HG03457 (cell line): ENCODE measurements at regions not wholly inside any gene's neighbourhood (a gene's known extent, or its start where the extent isn't known, plus 50 kb on each side); places are given as distances from the start of the nearest gene placed in this dataset.
"Not testable (repeated sequence)": the region's sequence is repeated elsewhere in the genome, so short reads cannot be mapped to it uniquely, and the experiment has no call there.

Experiments used
- ATAC-seq: cut with Tn5 transposase; IDR thresholded peaks from one replicate; pipeline ENCODE4 v1.9.1; 2021; ENCODE audit warnings: moderate number of reproducible peaks; ENCODE audit not compliant: unreplicated experiment

DNA sequence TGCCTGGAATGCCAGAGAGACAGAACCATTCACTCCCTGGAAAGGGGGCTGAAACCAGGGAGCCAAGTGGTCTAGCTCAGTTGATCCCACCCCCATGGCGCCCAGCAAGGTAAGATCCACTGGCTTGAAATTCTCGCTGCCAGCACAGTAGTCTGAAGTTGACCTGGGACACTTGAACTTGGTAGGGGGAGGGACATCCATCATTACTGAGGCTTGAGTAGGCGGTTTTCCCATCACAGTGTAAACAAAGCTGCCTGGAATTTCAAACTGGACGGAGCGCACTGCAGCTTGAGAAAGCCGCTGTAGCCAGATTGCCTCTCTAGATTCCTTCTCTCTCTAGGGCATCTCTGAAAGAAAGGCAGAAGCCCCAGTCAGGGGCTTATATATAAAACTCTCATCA, 310.7 kb upstream of the DPPA4 start:
- no peak for ATAC-seq

GRCh38 chr3:109656225-109656624, 318.9 kb upstream of the DPPA4 start:
- ATAC-seq: no peak

DNA sequence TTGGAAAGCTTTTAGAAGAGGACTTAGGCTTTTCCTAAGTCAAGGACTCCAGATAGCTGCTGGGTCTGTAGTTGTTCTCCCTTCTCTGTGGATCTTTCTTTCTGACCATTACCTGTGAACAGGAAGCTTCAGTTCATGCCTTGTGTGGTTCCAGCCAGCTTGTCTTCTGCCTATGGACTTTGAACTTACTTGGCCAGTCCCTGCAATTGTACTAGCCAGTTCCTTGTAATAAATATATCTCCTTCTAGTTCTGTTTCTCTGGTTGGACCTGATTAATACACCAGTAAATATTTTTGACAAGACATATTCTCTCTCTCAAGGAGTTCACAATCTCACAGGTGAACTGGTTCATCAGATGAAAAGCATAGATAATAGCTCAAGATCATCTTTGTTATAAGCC, 341.3 kb upstream of the DPPA4 start:
- no peak for ATAC-seq

DNA sequence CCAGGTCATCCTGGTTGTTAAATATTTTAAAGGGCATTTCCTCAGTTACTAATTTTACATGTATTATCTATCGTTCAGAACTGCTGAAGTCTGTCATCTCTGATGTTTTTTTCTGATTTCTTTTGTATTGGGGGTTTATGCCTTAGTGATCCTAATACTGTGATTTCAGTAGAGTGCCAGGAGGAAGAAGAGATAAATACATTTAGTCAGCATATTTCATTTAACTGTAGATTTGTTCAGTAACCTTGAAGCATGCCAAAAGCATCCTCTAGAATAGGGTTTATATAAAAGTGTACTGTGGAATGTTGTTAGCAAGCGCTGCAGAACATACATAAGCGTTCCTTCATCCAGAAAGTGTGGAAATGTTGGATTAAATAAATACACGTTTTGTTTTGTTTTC, 342.3 kb upstream of the DPPA4 start:
- no peak for ATAC-seq

GRCh38 chr3:109683746-109684145, 346.4 kb upstream of the DPPA4 start:
- ATAC-seq: no peak

- no peak for ATAC-seq
These were observed 348.0 kb upstream of the DPPA4 start for GRCh38 chr3:109685084-109686079.

- no peak for ATAC-seq
These were observed 350.3 kb upstream of the DPPA4 start for GRCh38 chr3:109687626-109688025.

DNA sequence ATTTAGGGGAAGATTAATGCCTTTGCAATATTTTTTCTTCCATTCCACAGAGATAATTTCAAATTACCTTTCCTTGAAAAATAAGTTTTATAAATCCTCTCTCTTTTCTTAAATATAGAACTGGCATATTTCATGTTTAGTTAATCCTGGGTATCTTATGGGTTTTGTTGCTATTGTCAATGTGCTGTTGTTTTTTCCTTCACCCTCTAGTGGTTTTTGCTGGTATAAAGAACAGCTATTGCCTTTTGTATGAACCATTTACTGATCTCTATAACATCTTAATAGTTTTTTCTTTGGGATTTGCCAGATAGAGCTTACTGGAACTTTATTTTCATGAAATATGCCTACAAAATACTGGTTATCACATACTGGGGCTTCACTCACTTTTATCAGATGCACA, 359.6 kb upstream of the DPPA4 start:
- ATAC-seq: no peak

DNA sequence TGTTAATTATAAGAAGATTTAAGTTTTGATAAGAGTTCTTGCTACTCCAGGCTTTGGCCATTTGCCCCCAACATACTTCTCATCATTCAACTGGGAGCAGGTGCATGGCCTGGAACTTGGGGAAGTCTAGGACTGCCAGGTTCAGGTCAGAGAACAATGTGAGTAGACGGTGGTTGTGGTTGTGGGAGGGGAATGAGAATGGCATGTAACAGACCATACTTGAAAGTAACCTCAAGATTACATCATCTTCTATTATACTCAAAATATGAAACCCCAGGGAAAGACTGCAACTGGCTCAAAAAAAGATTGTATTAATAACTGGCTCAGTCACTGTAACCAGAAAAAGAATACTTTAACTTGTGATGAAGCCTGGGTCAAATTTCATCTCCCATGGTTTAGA, 364.9 kb upstream of the DPPA4 start:
- peak; percentile 89 for ATAC-seq

- ATAC-seq: no peak
These were observed 365.6 kb upstream of the DPPA4 start for GRCh38 chr3:109702976-109703375.

- ATAC-seq: not testable (repeated sequence)
These were observed 367.8 kb upstream of the DPPA4 start for GRCh38 chr3:109705133-109705532.

- ATAC-seq: no peak
These were observed 370.3 kb upstream of the DPPA4 start for GRCh38 chr3:109707617-109708016.

- no peak for ATAC-seq
These were observed 375.9 kb upstream of the DPPA4 start for GRCh38 chr3:109713288-109713687.

DNA sequence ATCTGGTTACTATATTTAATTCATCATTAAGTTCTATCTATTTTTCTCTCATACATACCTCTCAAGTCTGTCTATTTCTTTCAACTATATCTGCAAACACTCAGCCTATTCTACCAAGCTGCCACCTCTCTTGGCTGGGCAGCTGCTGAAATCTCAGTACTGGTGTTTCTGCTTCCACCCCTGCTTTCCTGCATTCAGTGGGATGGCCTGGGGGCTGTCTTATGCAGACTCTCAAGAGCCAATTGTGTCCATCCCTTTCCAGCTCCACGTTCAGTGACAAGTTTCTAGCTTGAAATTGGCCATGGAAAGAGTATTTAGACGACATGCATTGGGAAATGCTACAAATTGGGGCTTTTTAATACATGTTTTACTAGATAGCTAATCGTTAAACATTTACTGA, 378.4 kb upstream of the DPPA4 start:
- no peak for ATAC-seq

DNA sequence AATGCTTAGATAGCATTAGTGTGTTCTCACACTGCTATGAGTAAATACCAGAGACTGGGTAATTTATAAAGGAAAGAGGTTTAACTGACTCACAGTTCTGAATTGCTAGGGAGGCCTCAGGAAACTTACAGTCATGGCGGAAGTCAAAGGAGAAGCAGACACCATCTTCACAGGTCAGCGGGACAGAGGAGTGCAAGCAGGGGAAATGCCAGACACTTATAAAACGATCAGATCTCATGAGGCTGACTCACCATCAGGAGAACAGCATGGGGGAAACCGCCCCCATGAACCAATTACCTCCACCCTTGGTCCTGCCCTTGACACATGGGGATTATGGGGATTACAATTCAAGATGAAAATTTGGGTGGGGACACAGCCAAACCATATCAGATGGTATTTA, 381.5 kb upstream of the DPPA4 start:
- no peak for ATAC-seq

DNA sequence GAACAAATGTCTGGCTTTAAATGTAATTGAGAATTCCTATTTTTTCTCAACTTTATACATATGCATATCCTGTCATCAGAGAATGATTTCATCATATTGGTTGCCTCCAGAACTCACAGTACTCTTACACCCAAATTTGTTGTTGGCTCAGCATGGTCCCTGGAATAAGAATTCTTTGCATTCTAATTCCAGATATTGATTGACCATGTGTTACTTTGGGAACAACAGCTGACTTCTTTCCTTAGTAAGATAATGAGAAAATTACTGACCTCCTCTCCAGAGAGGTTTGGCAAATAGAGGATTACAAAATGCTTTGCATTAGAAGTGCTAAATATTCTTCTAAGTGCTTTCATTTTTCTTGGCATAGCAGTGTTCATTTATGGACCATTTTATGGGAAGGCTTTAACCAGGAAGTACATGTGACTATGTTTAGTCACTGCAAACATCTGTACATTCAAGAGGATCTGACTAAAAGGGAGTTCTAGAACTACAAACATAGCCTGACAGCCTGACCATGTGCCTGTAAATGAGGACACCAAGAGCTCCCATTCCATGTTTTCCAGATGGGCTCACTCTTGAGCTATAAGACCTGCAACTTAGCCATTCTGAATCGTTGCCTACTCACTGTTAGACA, 391.6 kb upstream of the DPPA4 start:
- no peak for ATAC-seq

DNA sequence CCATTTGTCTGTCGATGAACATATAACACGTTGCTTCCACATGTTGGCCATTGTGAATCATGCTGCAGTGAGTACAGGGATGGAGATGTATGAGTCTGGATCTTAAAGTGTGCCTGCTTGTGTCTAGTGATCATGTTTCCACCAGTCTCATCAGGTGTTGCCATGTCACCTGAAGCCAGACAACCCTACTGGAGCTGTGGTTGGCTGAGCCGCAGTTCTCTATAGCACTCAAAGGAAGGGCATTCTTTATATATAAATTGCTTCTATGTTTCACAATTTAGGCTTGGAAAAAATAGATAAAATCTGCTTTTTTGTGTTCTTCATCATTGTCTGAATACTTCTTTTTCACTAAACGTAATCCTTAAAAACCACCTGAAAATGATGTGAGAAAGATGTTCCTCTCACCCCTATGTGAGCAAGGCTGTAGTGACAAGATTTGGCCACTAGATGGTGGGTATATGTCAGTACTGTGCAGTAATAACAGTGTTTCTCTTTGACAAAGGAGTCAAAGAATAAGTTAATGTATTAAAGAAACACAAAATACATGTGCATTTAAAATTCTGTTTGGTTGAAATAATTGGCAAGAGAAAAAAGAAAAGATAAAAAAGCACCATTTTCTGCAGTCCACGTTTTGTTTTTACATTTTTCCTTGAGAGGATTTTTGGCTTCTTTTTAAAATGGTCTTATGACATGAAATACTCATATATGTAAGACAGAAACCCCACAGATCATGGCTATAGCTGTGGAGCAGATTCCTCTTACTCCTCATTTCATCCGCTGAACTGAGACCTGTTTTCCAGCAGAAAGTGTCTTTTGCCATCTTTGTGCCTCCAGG, 394.5 kb upstream of the DPPA4 start:
- peak; percentile 80 for ATAC-seq

DNA sequence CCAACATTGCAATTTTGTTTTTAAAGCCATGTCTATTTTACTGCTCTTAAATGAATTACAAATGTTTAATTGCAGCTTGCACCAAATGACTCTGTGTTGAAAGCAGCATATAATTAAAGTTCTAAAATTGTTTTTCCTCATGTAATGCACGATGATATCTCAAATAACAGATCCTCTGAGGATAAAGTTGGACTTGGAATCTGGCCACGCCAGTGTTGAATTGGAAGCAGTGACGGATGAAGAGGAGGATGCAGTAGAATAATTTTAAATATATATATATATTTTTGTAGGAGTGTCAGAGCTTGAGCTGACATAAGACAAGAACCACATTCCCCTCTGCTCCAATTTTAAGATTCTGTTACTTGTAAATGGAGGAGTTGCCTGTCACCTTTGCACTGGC, 406.6 kb upstream of the DPPA4 start:
- ATAC-seq: no peak

GRCh38 chr3:109772520-109772919, 435.2 kb upstream of the DPPA4 start:
- ATAC-seq: no peak

DNA sequence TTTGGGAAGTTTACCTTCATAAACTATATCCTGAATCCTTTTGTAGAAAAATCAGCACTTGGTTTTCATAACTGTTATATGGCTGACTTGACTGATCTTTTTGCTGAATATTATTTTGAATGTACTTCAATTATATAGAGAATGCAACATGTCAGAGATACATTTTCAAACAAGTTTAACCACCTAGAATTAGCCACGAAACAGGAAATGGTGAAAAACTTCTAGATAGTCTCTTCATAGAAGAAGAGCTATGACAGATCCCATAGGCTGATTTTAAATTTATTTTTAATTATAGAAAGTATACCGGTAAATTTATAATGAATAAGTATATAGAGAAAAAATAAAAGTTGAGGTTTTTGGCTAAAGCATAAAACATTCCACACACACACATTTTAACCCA, 436.8 kb upstream of the DPPA4 start:
- ATAC-seq: no peak

- no peak for ATAC-seq
These were observed 446.9 kb upstream of the DPPA4 start for GRCh38 chr3:109784285-109784684.
